ENCODE measurements at regions not wholly inside any gene's neighbourhood (a gene's known extent, or its start where the extent isn't known, plus 50 kb on each side); places are given as distances from the start of the nearest gene placed in this dataset.

DNA sequence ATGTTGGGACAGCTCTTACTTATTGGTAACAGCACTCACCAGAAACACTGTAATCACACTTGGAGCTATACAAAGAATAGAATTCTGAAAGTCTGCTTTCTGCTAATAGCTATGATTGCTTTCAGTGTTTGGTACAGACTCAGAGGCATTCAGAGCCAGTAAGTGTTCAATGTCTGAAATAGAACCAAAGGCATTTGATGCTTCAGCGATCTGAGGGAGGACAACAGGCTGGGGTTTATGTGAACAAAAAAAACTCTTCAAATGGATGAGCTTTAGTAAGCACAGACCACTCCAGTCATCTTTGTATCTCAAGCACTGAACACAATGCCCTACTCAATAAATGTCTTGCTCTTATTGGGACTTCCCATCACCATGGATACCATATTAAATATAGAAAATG lies 322.8 kb upstream of the GRM3 start:
- H3K27me3 Mint-ChIP-seq (ENCODE audit: low read depth), result no peaks in the 10 kb centered on the region
- no peak overlapping the region for H3K4me3 Mint-ChIP-seq
- H3K9me3 Mint-ChIP-seq, result no peaks in the 10 kb centered on the region
- TF ChIP-seq, protein P1, sequence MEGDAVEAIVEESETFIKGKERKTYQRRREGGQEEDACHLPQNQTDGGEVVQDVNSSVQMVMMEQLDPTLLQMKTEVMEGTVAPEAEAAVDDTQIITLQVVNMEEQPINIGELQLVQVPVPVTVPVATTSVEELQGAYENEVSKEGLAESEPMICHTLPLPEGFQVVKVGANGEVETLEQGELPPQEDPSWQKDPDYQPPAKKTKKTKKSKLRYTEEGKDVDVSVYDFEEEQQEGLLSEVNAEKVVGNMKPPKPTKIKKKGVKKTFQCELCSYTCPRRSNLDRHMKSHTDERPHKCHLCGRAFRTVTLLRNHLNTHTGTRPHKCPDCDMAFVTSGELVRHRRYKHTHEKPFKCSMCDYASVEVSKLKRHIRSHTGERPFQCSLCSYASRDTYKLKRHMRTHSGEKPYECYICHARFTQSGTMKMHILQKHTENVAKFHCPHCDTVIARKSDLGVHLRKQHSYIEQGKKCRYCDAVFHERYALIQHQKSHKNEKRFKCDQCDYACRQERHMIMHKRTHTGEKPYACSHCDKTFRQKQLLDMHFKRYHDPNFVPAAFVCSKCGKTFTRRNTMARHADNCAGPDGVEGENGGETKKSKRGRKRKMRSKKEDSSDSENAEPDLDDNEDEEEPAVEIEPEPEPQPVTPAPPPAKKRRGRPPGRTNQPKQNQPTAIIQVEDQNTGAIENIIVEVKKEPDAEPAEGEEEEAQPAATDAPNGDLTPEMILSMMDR (IDR thresholded peaks at IDR 0.05; ENCODE audit: unreplicated experiment), result no peak
- H3K27ac Mint-ChIP-seq, result no peak overlapping the region
- no peaks in the 10 kb centered on the region for H3K36me3 Mint-ChIP-seq
- no peaks in the 10 kb centered on the region for H3K4me1 Mint-ChIP-seq
- no peak for DNase-seq (ENCODE audit: low spot score in 2 of 2, unreplicated experiment in 2 of 2)

DNA sequence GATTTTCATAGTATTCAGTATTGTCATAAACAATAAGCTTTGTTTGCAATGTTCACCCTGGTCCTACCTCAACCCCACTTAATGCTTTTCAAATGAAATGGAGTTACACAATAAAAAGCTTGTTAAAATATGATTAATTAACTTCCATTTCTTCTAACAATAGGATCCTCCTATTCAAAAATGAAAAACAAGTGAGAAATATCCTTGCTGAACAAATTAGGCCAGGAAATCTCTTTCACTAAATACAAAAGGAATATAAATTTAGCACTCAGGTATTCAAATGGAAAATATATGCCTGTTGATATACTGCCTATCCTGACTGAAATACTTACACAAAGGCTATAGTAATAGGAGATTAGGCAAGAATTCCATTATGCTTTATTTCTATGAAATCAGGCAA lies 323.4 kb upstream of the GRM3 start:
- Mint-ChIP-seq H3K4me3 (no peak overlapping the region), H3K4me1 (no peaks in the 10 kb centered on the region), H3K36me3 (no peaks in the 10 kb centered on the region), H3K27ac (no peak overlapping the region), H3K27me3 (ENCODE audit: low read depth) (no peaks in the 10 kb centered on the region), H3K9me3 (no peaks in the 10 kb centered on the region)
- DNase-seq (ENCODE audit: low spot score in 2 of 2, unreplicated experiment in 2 of 2), result no peak
- TF ChIP-seq, protein P1 (IDR thresholded peaks at IDR 0.05; ENCODE audit: unreplicated experiment), result no peak

DNA sequence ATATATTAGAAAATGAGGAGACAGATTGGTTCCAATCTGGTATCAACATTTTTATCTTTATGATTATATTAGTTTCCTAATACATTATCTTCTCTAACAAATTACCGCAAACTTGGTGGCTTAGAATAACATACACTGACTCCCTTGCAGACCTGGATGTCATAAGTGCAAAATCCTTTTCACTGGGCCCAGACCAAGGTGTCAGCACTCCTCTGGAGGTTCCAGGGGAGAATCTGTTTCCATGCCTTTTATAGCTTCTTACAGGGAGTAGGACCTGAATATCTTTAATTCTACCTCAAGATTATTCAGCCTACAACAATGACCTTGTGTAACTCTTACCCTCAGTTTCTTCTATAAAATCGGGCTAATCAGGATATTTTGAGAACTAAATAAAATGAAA lies 329.9 kb upstream of the GRM3 start:
- no peaks in the 10 kb centered on the region for H3K4me1 Mint-ChIP-seq
- DNase-seq (ENCODE audit: low spot score in 2 of 2, unreplicated experiment in 2 of 2), result no peak
- H3K4me3 Mint-ChIP-seq, result no peak overlapping the region
- peaks cover 21% of the 10 kb centered on the region for H3K27me3 Mint-ChIP-seq (ENCODE audit: low read depth)
- TF ChIP-seq, protein P1 (IDR thresholded peaks at IDR 0.05; ENCODE audit: unreplicated experiment), result no peak
- H3K36me3 Mint-ChIP-seq, result no peaks in the 10 kb centered on the region
- H3K27ac Mint-ChIP-seq, result no peak overlapping the region
- H3K9me3 Mint-ChIP-seq, result no peaks in the 10 kb centered on the region

DNA sequence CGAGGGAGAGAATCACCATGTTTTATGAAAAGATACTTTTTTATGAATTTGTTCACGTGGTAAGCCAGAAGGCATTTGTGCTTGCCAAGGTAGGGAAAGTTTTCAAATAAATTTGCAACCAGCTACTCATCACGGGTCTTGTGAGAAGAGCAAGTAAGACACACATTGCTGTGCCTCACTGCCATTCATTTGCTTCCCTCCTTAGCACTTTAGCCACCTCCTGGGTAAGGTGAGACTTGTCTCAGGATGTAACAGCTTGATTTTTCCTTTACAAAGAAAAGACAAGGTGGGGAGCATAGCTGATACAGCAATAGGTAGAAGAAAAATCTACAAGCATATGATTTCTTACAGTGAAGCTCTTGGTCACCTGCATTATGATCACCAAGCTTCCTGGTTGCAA lies 342.4 kb upstream of the GRM3 start:
- DNase-seq (ENCODE audit: low spot score in 2 of 2, unreplicated experiment in 2 of 2), result no peak
- peaks cover 7% of the 10 kb centered on the region for H3K27me3 Mint-ChIP-seq (ENCODE audit: low read depth)
- H3K4me1 Mint-ChIP-seq, result no peaks in the 10 kb centered on the region
- H3K9me3 Mint-ChIP-seq, result no peaks in the 10 kb centered on the region
- TF ChIP-seq, protein P1 (IDR thresholded peaks at IDR 0.05; ENCODE audit: unreplicated experiment), result no peak
- H3K36me3 Mint-ChIP-seq, result no peaks in the 10 kb centered on the region
- H3K4me3 Mint-ChIP-seq, result no peak overlapping the region
- H3K27ac Mint-ChIP-seq, result no peak overlapping the region

DNA sequence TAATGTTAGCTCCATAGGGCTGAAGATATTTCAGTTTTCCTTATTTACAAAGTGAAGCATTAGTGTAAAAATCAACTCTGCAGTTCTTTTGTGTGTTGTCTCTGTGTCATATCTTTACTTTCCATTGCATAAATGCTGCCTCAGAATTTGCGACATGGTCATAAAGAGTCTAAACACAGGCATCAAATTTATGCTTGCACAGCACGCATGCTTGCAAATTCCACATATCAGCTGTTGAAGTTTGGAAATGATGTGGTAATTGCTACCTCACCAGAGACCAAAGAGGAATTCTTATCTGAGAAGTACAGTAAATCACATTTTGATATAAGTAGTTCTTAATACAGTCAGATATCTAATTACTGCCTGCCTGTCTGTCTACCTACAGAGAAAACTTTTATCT lies 348.2 kb upstream of the GRM3 start:
- no peak for DNase-seq (ENCODE audit: low spot score in 2 of 2, unreplicated experiment in 2 of 2)
- H3K27ac Mint-ChIP-seq, result no peak overlapping the region
- TF ChIP-seq, protein P1 (IDR thresholded peaks at IDR 0.05; ENCODE audit: unreplicated experiment), result no peak
- H3K4me1 Mint-ChIP-seq, result peaks cover 5% of the 10 kb centered on the region
- no peaks in the 10 kb centered on the region for H3K9me3 Mint-ChIP-seq
- H3K4me3 Mint-ChIP-seq, result no peak overlapping the region
- H3K27me3 Mint-ChIP-seq (ENCODE audit: low read depth), result no peaks in the 10 kb centered on the region
- H3K36me3 Mint-ChIP-seq, result no peaks in the 10 kb centered on the region

DNA sequence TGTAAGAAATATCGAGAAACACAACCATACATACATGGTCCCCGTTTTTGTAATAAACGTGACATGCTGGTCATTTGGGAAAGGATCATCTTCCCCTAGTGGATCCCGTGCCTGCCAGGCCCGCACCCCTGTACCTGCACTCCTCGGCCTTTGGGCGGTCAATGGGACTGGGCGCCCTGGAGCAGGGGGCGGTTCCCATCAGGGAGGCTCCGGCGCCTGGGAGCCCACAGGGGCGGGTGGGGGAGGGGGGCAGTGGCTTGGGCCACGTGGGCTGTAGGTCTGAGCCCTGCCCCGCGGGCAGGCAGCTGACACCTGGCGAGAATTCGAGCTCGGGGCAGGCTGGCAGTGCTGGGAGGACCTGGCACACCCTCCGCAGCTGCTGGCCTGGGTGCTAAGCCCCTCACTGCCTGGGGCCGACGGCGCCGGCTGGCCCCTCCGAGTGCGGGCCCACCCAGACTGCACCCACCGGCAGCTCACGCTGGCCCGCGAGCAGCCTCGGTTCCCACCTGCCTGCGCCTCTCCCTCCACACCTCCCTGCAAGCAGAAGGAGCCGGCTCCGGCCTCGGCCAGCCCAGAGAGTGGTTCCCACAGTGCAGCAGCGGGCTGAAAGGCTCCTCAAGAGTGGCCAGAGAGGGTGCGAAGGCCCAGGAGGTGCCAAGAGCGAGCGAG lies 361.6 kb upstream of the GRM3 start:
- TF ChIP-seq, protein P1 (IDR thresholded peaks at IDR 0.05; ENCODE audit: unreplicated experiment), result no peak
- H3K27me3 Mint-ChIP-seq (ENCODE audit: low read depth), result peaks cover 4% of the 10 kb centered on the region
- no peaks in the 10 kb centered on the region for H3K4me1 Mint-ChIP-seq
- no peak overlapping the region for H3K4me3 Mint-ChIP-seq
- no peak overlapping the region for H3K27ac Mint-ChIP-seq
- peaks cover 4% of the 10 kb centered on the region for H3K9me3 Mint-ChIP-seq
- no peak for DNase-seq (ENCODE audit: low spot score in 2 of 2, unreplicated experiment in 2 of 2)
- H3K36me3 Mint-ChIP-seq, result no peaks in the 10 kb centered on the region
